Brain pericyte (primary cell): ENCODE measurements at regions not wholly inside any gene's neighbourhood (a gene's known extent, or its start where the extent isn't known, plus 50 kb on each side); places are given as distances from the start of the nearest gene placed in this dataset.

Experiments
- DNase-seq: peaks from one replicate; pipeline ENCODE4 v3.0.0-alpha.2; 2012; ENCODE audit warnings: low read depth, low spot score

GRCh38 chr9:134487066-134487710, 154.4 kb upstream of the COL5A1 start:
- DNase-seq, result no peak

- DNase-seq, result no peak
Observed at GRCh38 chr9:134488331-134489280, 153.0 kb upstream of the COL5A1 start.

DNA sequence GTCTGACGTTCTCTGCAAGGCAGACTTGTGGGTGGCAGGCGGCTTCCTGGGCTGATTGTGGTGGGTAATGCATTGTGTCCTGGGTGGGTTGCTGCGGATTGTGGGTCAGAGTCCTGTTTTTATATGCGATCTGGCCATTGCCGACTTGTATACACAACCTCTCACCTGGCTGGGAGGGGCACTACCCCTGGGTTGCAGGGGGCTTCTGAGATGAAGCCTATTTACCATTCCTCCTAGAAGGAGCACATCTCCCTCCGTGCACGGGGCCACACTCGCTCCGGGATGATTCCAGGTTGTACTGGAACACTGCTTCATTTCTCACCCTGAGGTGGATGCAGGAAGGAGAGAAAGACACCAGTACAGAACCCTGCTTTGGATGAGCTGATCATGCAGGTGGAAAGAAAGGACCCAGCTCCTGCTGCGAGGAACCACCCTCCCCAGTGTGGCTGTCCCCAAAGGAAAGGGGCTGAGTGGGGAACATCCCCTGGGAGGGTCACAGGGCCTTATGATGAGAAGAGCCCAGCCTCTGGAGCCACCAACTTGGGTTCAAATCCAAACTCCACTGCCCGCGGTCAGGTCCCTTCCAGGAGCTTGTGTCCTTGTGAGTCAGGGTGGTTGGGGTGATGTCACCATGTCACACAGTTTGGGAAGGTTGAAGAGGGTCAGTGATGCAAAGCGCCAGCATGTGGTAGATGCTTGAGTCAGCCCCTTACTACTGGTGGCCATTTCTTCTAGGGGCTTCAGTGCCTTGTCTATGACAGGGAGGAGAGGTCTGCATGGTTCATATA, 151.8 kb upstream of the COL5A1 start:
- DNase-seq, result no peak

DNA sequence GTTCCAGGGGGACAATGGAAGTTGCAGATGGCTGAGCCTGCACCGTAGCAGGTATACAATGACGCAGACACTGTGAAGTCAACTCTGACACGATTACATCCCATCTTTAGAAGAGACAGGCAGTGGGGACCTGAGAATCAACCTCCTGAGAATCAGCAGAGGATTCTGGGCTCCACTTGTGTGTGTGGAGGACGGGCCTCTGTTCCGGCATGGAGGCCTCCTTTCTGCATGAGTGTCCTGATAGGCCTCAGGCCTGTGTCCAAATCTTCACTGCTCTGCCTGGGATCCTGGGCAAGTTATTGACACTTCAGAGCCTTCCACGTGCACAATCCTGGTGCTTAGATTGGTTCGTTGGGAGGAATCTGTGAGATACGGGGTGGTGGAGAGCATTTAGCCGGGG, 151.2 kb upstream of the COL5A1 start:
- no peak for DNase-seq

DNA sequence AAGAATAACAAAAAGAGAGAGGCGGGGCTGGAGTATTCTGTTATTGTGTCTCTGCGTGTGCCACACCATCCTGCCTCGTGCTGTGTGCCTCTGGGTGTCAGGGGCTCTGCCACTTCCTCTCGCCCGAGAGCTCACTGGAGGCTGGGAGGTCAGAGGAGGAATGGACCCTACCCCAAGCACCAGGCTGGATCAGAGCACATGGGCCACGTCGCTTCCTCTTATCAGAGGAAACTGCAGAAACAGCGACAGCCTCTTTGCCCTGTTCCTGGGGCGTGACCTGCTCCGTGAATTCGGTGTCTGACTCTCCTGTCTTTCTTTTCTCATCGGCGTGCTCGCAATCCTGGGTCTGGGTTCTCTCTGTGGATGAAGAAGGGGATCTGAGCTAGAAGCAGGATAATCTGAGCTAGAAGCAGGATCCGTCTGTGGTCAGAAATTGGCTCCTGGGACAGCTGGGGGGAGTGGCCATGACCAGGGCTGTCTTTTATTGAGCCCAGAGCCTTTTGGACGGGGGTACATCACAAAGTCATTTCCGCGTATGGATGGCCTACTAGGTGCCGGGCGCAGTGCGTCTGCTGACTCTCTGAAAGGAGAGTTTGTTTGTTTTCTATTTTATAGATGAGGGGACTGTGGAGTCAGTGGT, 150.3 kb upstream of the COL5A1 start:
- DNase-seq, result no peak

DNA sequence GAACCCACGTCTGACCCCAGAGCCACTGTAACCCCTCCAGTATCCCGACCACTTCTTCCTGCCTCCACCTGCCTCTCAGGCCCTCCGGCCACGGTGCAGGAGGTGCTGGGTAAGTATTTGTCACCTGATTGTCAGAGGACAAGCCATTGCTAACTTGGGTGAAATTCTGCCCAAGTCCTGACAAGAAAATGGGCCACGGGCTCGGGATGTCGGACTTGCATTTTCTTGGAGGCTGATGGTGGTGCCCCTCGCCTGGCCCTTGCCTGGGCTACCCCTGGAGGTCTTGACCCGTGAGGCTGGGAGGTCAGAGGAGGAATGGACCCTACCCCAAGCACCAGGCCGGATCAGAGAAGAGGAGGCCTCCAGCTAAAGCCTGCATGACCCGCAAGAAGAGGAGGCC, 149.7 kb upstream of the COL5A1 start:
- DNase-seq, result no peak

DNA sequence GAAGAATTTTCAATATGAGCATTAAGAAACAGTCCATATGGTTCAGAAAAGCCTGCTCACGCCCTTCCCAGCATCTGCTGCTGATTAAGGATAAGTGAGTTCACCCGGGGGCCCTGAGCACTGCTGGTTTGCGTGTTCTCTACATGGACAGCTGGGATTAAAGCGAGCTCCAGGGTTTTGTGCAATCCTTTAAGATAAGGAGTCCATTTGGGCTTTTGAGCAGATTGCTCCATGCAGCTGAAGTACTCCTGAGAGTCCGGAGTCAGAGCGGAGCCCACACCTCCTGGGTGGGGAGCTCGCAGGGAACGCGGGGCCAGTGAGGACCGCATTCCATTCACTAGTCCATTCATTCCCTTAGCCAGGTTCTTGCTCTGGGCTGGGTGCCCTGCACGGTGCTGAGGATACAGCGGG, 149.3 kb upstream of the COL5A1 start:
- DNase-seq, result no peak

DNA sequence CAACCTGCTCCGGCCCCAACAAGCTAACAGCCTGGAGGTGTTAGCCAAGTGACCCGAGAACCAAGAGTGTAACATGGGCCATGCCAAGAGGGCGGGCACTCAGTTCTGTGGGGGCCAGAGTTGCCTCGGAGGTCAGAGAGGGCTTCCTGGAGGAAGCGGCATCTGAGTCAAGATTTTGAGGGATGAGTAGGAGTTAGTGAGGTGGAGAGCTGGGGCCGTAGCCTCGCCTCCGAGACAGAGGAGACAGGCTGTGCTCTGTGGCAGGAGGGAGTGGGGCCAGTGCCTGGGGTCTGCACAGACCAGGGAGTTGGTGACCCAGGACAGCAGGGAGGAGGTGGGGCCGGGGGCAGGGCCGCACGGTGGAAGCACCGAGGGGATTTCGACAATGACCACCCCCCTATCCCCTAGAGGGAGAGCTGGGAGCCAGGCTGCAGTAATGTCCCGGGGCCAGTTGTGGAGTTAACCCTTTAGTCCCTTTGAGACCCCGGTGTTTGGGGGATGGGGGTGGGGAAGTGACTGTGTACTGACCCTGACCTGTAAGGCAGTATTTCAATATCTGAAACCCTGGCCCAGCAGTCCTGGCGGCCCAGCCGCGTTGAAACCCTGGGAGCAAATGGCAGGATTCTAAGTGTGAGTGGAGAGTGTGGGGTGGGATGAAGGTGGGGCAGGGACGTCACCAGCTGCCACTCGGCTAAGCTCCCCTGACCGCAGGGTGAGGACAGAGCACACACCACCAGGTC, 148.7 kb upstream of the COL5A1 start:
- DNase-seq, result no peak

- no peak for DNase-seq
Observed at GRCh38 chr9:134493461-134494272, 147.9 kb upstream of the COL5A1 start.

GRCh38 chr9:134494273-134494815, 147.3 kb upstream of the COL5A1 start:
- DNase-seq, result no peak

GRCh38 chr9:134494905-134495304, 146.7 kb upstream of the COL5A1 start:
- no peak for DNase-seq

GRCh38 chr9:134495881-134496412, 145.7 kb upstream of the COL5A1 start:
- no peak for DNase-seq

DNA sequence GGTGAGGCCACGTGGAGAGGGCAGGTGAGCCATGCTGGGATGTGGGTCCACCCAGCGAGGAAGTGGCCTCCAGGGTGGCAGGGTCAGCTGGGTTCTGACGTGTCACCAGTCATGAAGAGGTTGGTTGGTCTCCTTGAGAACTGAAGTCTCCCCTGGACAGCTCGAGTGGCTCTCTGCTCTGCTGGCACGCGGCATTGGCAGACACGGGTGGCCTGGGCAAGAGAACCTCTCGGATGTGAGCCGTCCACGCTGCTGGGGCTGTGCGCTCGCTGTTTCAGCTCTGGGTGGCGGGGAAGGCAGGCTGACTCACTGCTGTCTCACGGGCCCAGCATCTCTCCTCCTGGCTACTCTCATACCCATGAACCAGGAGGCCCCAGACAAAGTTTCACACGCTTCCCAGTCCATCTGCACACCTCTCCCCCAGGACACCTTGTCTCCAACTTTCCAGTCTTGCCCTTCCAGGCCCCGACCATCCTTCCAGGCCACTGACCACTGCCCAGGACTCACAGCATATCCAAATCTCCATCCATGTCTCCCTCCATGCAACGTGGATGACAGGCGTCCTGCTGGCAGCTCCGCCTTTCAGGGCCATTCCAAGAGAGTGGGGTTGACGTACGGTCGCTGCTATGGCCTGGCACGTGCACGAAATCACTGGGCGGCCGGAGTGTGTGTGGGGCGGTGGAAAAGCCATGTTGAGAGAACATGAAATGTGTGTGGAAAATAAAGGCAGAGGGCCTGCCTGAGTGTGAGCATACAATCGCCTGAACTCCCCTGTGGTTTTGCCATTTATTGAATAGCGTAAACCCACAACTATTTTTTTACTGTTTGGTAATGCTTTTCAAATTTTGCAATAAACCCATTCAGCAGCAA, 145.0 kb upstream of the COL5A1 start:
- DNase-seq, result no peak

GRCh38 chr9:134497283-134497860, 144.2 kb upstream of the COL5A1 start:
- no peak for DNase-seq

DNA sequence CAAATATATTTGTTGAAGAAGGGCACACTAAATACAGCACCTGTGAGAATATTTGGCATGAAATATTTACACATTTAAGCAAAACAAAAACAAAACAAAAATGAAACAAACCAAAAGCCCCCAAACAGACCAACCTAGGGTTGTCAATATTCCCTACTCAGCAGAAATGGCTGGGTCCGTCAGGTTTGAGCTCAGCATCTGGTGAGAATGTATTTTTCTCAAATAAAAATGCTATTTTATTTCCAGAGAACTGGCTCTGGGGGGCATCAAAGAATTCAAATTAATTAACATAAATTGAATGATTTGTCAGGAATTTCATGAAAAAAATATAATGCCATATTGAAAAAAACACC, 142.8 kb upstream of the COL5A1 start:
- DNase-seq, result no peak

DNA sequence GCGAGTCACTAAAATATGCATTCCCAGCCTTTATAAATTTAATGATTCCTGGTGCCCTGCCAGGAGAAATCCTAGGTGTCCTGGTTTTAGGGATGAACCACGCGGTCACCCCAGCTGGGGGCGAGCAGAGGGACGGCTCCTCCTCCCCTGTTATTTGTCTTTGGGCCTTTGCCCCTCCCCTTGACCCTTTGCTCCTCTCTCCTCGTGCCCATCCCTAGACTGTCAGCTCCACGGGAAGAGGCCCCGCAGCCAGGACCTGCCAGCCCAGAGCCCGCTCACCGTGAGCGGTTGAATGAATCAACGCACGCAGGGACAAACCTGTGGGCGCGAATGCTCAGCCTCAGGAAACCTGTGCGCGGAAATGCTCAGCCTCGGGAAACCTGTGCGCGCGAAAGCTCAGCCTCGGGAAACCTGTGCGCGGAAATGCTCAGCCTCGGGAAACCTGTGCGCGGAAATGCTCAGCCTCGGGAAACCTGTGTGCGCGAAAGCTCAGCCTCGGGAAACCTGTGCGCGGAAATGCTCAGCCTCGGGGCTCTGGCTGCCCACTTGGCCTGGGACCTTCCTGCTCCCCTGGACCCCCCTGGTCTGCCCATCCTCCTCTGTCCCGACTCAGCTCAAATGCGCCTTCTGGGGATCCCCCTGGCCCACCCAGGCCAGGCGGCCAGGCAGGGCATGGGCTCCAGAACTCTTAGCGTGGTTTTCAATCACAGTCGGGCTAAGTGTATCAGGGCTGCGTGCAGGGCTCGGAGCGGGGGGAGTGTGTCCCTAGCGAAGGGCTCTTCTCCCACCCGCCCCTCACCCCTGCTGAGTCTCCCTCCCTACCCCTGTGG, 140.5 kb upstream of the COL5A1 start:
- no peak for DNase-seq

DNA sequence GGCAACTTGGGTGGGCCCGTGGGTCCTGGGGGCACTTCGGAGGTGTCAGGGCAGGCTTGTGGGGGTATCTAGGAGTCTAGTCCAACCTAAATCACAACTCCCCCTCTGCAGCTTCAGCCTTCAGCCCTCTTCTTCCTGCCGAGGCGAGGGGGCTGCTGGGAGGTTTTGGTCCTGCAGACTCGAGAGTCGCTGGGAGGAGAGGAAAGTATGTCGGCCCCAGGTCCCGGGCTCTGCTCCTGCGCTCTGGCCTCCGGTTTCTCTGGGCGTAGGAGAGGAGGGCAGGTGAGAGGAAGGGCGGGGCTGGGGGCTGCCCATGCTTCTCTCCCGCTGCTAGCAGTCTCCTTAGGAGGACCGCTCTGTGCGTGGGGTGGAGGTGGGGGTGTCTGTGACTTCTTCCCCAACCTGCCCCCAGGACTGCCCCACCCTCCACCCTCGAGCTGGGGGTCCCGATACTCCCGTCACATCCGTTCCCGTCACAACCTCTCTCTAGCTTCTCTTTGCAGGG, 139.8 kb upstream of the COL5A1 start:
- DNase-seq, result no peak
